AML-193 (cell line): ENCODE measurements at regions not wholly inside any gene's neighbourhood (a gene's known extent, or its start where the extent isn't known, plus 50 kb on each side); places are given as distances from the start of the nearest gene placed in this dataset.

Experiments
- DNase-seq, 2 experiments: peaks; one replicate each; lab custom pipeline; 2025; lab: John Stamatoyannopoulos, UW

GRCh38 chr11:104433751-104434150, 269.8 kb upstream of the PDGFD start:
- DNase-seq: no peak

GRCh38 chr11:104432981-104433380, 269.0 kb upstream of the PDGFD start:
- no peak for DNase-seq

- DNase-seq: no peak
These were observed 268.6 kb upstream of the PDGFD start for GRCh38 chr11:104432526-104432925.

- DNase-seq: no peak
These were observed 258.5 kb upstream of the PDGFD start for GRCh38 chr11:104422324-104422944.

- peak in 1 of 2 experiments; percentile 3 for DNase-seq
These were observed 246.4 kb upstream of the PDGFD start for GRCh38 chr11:104410336-104410735.

GRCh38 chr11:104408630-104409029, 244.7 kb upstream of the PDGFD start:
- no peak for DNase-seq

- no peak for DNase-seq
These were observed 241.3 kb upstream of the PDGFD start for GRCh38 chr11:104405277-104405676.

GRCh38 chr11:104404231-104405175, 240.6 kb upstream of the PDGFD start:
- no peak for DNase-seq

GRCh38 chr11:104402812-104403521, 239.0 kb upstream of the PDGFD start:
- DNase-seq: peak; percentile 56 to 71

GRCh38 chr11:104394508-104394907, 230.6 kb upstream of the PDGFD start:
- peak; percentile 19 to 48 for DNase-seq

GRCh38 chr11:104390651-104391050, 226.7 kb upstream of the PDGFD start:
- DNase-seq: no peak

GRCh38 chr11:104385884-104386283, 221.9 kb upstream of the PDGFD start:
- no peak for DNase-seq

GRCh38 chr11:104380358-104380757, 216.4 kb upstream of the PDGFD start:
- no peak for DNase-seq

GRCh38 chr11:104372111-104372510, 208.2 kb upstream of the PDGFD start:
- DNase-seq: no peak

GRCh38 chr11:104370478-104370877, 206.5 kb upstream of the PDGFD start:
- no peak for DNase-seq

- no peak for DNase-seq
These were observed 205.8 kb upstream of the PDGFD start for GRCh38 chr11:104369761-104370160.

GRCh38 chr11:104366321-104366734, 202.4 kb upstream of the PDGFD start:
- no peak for DNase-seq

- DNase-seq: no peak
These were observed 201.7 kb upstream of the PDGFD start for GRCh38 chr11:104365676-104366075.

- DNase-seq: no peak
These were observed 198.0 kb upstream of the PDGFD start for GRCh38 chr11:104361975-104362374.

- DNase-seq: no peak
These were observed 188.1 kb upstream of the PDGFD start for GRCh38 chr11:104352036-104352435.

- DNase-seq: no peak
These were observed 179.6 kb upstream of the PDGFD start for GRCh38 chr11:104343578-104343977.

- no peak for DNase-seq
These were observed 176.6 kb upstream of the PDGFD start for GRCh38 chr11:104340590-104340989.

- no peak for DNase-seq
These were observed 175.5 kb upstream of the PDGFD start for GRCh38 chr11:104339380-104339831.
